Adrenal gland (tissue), 9 donors: ENCODE measurements at regions not wholly inside any gene's neighbourhood (a gene's known extent, or its start where the extent isn't known, plus 50 kb on each side); places are given as distances from the start of the nearest gene placed in this dataset.

Experiments
- DNase-seq, 7 donors: peaks; one replicate each; pipeline ENCODE4 v3.0.0-alpha.2; 2019 to 2020
- H3K27ac ChIP-seq, 5 donors: fragments of 200-600 bp; sonication (generic) in 4 of 5; 1 replicate in 3 of 5; 2 replicates in 2 of 5; pipeline versions ENCODE4 v1.5.1 to v1.8.0; 2016 to 2020; ENCODE audit warnings: mild to moderate bottlenecking in 1 of 5
- H3K27me3 ChIP-seq: fragments of 200-600 bp; 2 replicates; pipeline ENCODE4 v1.8.0; 2021
- H3K36me3 ChIP-seq, 2 donors: fragments of 200-600 bp; replicated peaks in 1 of 2; 1 replicate in 1 of 2; 2 replicates in 1 of 2; pipeline versions ENCODE4 v1.5.1 to v1.8.0; 2018 to 2022
- H3K4me1 ChIP-seq, 2 donors: fragments of 200-600 bp; replicated peaks in 1 of 2; 1 replicate in 1 of 2; 2 replicates in 1 of 2; pipeline versions ENCODE4 v1.5.1 to v1.8.0; 2018 to 2021
- H3K4me3 ChIP-seq, 4 donors: fragments of 200-600 bp; sonication (generic) in 3 of 4; one replicate each; pipeline ENCODE4 v1.5.1; 2016 to 2018
- H3K9me3 ChIP-seq, 3 donors: fragments of 200-600 bp; sonication (generic) in 1 of 3; replicated peaks in 1 of 3; 1 replicate in 2 of 3; 2 replicates in 1 of 3; pipeline versions ENCODE4 v1.5.1 to v1.8.0; 2016 to 2021
- CTCF ChIP-seq, 6 experiments: fragments of 450-650 bp in 4 of 6; fragments of 200-600 bp in 2 of 6; sonication (generic) in 1 of 6; IDR thresholded peaks; 1 replicate in 5 of 6; 2 replicates in 1 of 6; pipeline versions ENCODE4 v1.5.1 to v1.8.0; 2016 to 2021; ENCODE audit warnings: antibody characterized with exemption in 6 of 6, mild to moderate bottlenecking in 2 of 6, moderate library complexity in 1 of 6
- POLR2A ChIP-seq, 2 donors: fragments of 450-650 bp; IDR thresholded peaks; one replicate each; pipeline ENCODE4 v1.6.1; 2017; ENCODE audit warnings: antibody characterized with exemption in 2 of 2, mild to moderate bottlenecking in 2 of 2, moderate library complexity in 1 of 2
- WGBS, 4 donors: extraction: QIAGEN DNeasy Blood & Tissue Kit in 2 of 4; methylation state at CpG; one replicate each; pipeline versions ENCODE4 v1.1.5 to v1.1.7; 2013 to 2017; 5-methylcytosine and 5-hydroxymethylcytosine counted together
- intact Hi-C, 2 donors: fragments of 100-400 bp; cut with DNase I; formaldehyde crosslinking; loops; one replicate each; pipeline versions ENCODE4 v1.14.1 to v1.15.0; 2022 to 2023
- donor health status: healthy with polysubstance abuse.
- donor health status: Bipolar disorder and iron deficiency.
- donor health status: DM: yes; HTN: yes; CAD: no.
- donor health status: DM: no; HTN: no; CAD: no.
- donor health status: DM: no; HTN: no; CAD: no.

- Histone ChIP-seq H3K27me3 (no peaks in the 10 kb centered on the region), H3K9me3 (no peaks in the 10 kb centered on the region), H3K4me1 (no peaks in the 10 kb centered on the region), H3K4me3 (no peak overlapping the region), H3K27ac (no peak overlapping the region), H3K36me3 (no peaks in the 10 kb centered on the region)
- 81 to 100% (median 92%) methylated on average over 3 of the region's 3 CpGs for WGBS, 4 donors
- intact Hi-C loops = no loop called here
- no peak for DNase-seq
- TF ChIP-seq CTCF (IDR thresholded peaks at IDR 0.05) (no peak), POLR2A (IDR thresholded peaks at IDR 0.05) (no peak)
These were observed 261.5 kb upstream of the RPL38 start for GRCh38 chr17:73941919-73942530.

GRCh38 chr17:73942703-73943415 is 260.6 kb upstream of the RPL38 start:
- Histone ChIP-seq H3K27me3 (no peaks in the 10 kb centered on the region), H3K36me3 (no peaks in the 10 kb centered on the region), H3K9me3 (no peaks in the 10 kb centered on the region), H3K27ac (no peak overlapping the region), H3K4me3 (no peak overlapping the region), H3K4me1 (no peaks in the 10 kb centered on the region)
- TF ChIP-seq POLR2A (IDR thresholded peaks at IDR 0.05) = no peak
- TF ChIP-seq CTCF (IDR thresholded peaks at IDR 0.05) = no peak
- intact Hi-C loops = no loop called here
- WGBS, 4 donors = 82 to 97% (median 94%) methylated on average over 7 of the region's 7 CpGs
- DNase-seq = no peak

GRCh38 chr17:73943416-73944110 is 259.9 kb upstream of the RPL38 start:
- TF ChIP-seq CTCF (IDR thresholded peaks at IDR 0.05) (no peak), POLR2A (IDR thresholded peaks at IDR 0.05) (no peak)

GRCh38 chr17:73944366-73944765 is 259.1 kb upstream of the RPL38 start:
- WGBS, 4 donors = 91 to 95% (median 93%) methylated on average over 5 of the region's 5 CpGs
- intact Hi-C loops = no loop called here
- Histone ChIP-seq H3K9me3 (no peaks in the 10 kb centered on the region), H3K27me3 (no peaks in the 10 kb centered on the region), H3K4me3 (no peak overlapping the region), H3K27ac (no peak overlapping the region), H3K4me1 (no peaks in the 10 kb centered on the region), H3K36me3 (no peaks in the 10 kb centered on the region)
- DNase-seq = no peak
- TF ChIP-seq POLR2A (IDR thresholded peaks at IDR 0.05) (no peak), CTCF (IDR thresholded peaks at IDR 0.05) (no peak)

More at GRCh38 chr17:73943416-73944110, 259.9 kb upstream of the RPL38 start:
- intact Hi-C loops = no loop called here
- H3K4me1 ChIP-seq = no peaks in the 10 kb centered on the region
- no peaks in the 10 kb centered on the region for H3K27me3 ChIP-seq
- H3K27ac ChIP-seq = no peak overlapping the region
- DNase-seq = no peak
- no peak overlapping the region for H3K4me3 ChIP-seq
- H3K9me3 ChIP-seq = no peaks in the 10 kb centered on the region
- 73 to 85% (median 75%) methylated on average over 6 to 7 of the region's 7 CpGs for WGBS, 4 donors
- no peaks in the 10 kb centered on the region for H3K36me3 ChIP-seq
